Kidney epithelial cell (primary cell): ENCODE measurements at regions not wholly inside any gene's neighbourhood (a gene's known extent, or its start where the extent isn't known, plus 50 kb on each side); places are given as distances from the start of the nearest gene placed in this dataset.

ENCODE experiments used
- DNase-seq: peaks from one replicate; pipeline ENCODE4 v3.0.0-alpha.2; 2010; ENCODE audit warnings: low read depth
- H3K27me3 ChIP-seq: 2 replicates; pipeline ENCODE4 v1.6.0; 2011; ENCODE audit warnings: low read length; ENCODE audit not compliant: control insufficient read depth, insufficient read depth
- H3K36me3 ChIP-seq: 2 replicates; pipeline ENCODE4 v1.5.1; 2011; ENCODE audit warnings: low read length; ENCODE audit not compliant: control insufficient read depth, insufficient read depth
- H3K4me3 ChIP-seq: 2 replicates; pipeline ENCODE4 v1.5.1; 2011; ENCODE audit warnings: low read depth, mild to moderate bottlenecking, control low read depth, low read length
- TF ChIP-seq, protein P1 (sequence below): IDR thresholded peaks from 2 replicates; pipeline ENCODE4 v1.5.1; 2011; ENCODE audit warnings: mild to moderate bottlenecking, moderate library complexity, low read length, control low read depth, inconsistent platforms; ENCODE audit not compliant: insufficient read depth, poor library complexity, severe bottlenecking

GRCh38 chr6:100220543-100220942, 226.5 kb upstream of the MCHR2 start:
- TF ChIP-seq, protein P1, sequence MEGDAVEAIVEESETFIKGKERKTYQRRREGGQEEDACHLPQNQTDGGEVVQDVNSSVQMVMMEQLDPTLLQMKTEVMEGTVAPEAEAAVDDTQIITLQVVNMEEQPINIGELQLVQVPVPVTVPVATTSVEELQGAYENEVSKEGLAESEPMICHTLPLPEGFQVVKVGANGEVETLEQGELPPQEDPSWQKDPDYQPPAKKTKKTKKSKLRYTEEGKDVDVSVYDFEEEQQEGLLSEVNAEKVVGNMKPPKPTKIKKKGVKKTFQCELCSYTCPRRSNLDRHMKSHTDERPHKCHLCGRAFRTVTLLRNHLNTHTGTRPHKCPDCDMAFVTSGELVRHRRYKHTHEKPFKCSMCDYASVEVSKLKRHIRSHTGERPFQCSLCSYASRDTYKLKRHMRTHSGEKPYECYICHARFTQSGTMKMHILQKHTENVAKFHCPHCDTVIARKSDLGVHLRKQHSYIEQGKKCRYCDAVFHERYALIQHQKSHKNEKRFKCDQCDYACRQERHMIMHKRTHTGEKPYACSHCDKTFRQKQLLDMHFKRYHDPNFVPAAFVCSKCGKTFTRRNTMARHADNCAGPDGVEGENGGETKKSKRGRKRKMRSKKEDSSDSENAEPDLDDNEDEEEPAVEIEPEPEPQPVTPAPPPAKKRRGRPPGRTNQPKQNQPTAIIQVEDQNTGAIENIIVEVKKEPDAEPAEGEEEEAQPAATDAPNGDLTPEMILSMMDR: no peak
- H3K4me3 ChIP-seq: no peak overlapping the region
- DNase-seq: no peak
- H3K36me3 ChIP-seq: no peaks in the 10 kb centered on the region
- H3K27me3 ChIP-seq: no peaks in the 10 kb centered on the region

GRCh38 chr6:100217225-100218012, 223.4 kb upstream of the MCHR2 start:
- Histone ChIP-seq H3K27me3 (no peaks in the 10 kb centered on the region), H3K4me3 (no peak overlapping the region), H3K36me3 (no peaks in the 10 kb centered on the region)
- no peak for DNase-seq
- TF ChIP-seq, protein P1: no peak

DNA sequence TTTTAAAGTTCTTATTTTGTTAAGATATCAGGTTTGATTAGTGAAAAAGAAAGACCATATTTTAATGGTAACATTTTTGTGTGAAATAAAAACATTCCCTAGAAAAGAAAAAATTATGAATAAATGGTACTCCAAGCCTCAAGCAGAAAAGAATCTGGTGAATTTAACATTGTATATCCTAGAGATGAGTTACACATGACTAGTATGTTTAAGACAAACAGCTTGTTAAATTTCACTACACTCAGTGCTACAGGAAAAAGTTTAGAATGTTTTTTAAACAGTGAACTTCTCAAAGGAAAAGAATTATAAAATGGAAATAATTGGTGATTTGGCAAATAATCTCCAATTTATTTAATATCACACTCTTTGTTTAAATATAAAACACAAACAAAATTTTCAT, 222.7 kb upstream of the MCHR2 start:
- H3K27me3 ChIP-seq: no peaks in the 10 kb centered on the region
- no peak for DNase-seq
- no peak overlapping the region for H3K4me3 ChIP-seq
- no peaks in the 10 kb centered on the region for H3K36me3 ChIP-seq
- TF ChIP-seq, protein P1: no peak

DNA sequence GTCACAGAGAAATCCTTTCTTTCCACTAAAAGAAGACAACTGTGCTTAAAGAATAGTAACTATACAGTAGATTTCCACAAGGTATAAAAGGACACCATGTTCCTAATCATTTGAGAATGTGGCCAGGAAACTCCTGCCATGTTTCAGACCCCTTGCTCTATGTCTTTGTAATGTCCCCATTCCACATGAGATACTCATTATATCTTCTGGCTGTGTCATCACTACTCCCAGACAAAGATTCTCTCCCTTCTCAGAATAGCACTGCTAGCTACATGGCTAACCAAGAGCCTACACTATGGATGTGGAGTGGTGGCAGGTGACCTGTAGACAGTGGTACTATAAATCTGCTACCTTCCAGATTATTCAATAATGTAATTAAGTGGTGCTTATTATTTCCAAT, 218.1 kb upstream of the MCHR2 start:
- Histone ChIP-seq H3K36me3 (no peaks in the 10 kb centered on the region), H3K27me3 (no peaks in the 10 kb centered on the region), H3K4me3 (no peak overlapping the region)
- DNase-seq: no peak
- TF ChIP-seq, protein P1: no peak

- no peaks in the 10 kb centered on the region for H3K27me3 ChIP-seq
- H3K36me3 ChIP-seq: no peaks in the 10 kb centered on the region
- DNase-seq: no peak
- H3K4me3 ChIP-seq: no peak overlapping the region
- TF ChIP-seq, protein P1: no peak
Measured at GRCh38 chr6:100210137-100211117, 216.4 kb upstream of the MCHR2 start.
